ENCODE measurements at regions not wholly inside any gene's neighbourhood (a gene's known extent, or its start where the extent isn't known, plus 50 kb on each side); places are given as distances from the start of the nearest gene placed in this dataset.

- DNase-seq: no peak
- H3K36me3 ChIP-seq: no peaks in the 10 kb centered on the region
- no peak overlapping the region for H3K4me3 ChIP-seq (ENCODE audit: low read depth, low read length)
- H3K4me1 ChIP-seq: no peaks in the 10 kb centered on the region
- no peaks in the 10 kb centered on the region for H3K9me3 ChIP-seq
- TF ChIP-seq CTCF (IDR thresholded peaks at IDR 0.05; ENCODE audit: low read depth, low read length): no peak
- H3K27me3 ChIP-seq: no peaks in the 10 kb centered on the region
These were observed 255.1 kb upstream of the JAG1 start for GRCh38 chr20:10928841-10929421.

DNA sequence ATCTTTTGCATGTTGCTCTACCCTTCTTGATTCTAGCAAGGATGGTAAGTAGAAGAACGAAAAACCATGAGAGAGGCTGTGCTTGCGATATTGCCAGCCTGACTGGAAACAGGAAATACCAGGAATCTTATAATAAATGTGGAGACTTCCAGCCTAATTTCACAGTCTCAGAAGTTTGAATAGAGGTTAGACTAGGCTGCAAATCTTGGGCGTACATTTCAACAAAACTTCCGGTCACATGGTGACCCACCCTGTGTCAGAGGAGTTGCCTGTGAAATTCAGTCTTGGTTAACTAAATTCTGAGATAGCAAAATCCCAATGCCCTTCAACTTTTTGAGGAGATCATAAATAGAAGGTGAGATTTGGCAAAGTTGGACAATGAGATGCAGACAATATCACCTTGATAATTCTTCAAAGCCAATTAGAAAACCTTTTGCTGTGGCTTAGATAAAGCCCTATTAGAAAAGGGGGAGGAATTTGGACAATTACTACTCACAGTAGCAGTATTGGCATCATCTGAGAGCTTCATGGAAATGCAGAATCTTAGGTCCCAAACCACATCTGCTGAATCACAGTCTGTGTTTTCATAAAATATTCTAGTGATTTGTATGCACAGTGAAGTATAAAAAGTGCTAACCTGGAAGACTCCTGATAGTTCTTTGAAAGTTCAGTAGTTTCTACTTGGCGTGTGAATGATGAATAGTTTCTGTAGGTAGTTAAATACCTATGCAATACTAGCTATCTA lies 262.0 kb upstream of the JAG1 start:
- Histone ChIP-seq H3K9me3 (no peaks in the 10 kb centered on the region), H3K36me3 (no peaks in the 10 kb centered on the region), H3K4me3 (ENCODE audit: low read depth, low read length) (no peak overlapping the region), H3K4me1 (no peaks in the 10 kb centered on the region), H3K27me3 (no peaks in the 10 kb centered on the region)
- no peak for TF ChIP-seq CTCF (IDR thresholded peaks at IDR 0.05; ENCODE audit: low read depth, low read length)
- DNase-seq: no peak

DNA sequence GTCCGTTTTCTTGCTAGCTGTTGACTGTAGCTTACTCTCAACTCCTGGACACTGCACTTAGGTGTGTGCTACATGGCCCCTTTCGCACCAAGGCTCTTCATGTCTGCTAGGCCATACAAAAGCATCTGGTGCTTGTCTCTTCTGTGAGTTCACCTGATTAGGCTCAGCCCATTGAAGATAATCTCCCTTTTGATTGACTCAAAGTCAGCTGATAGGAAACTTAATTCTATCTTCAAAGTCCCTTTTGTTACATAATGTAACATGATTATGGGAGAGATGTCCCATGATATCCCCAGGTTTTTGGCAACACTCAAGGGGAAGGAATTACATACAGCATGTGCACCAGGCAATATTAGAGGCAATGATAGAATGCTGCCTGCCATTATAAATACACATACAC lies 263.0 kb upstream of the JAG1 start:
- no peak for DNase-seq
- Histone ChIP-seq H3K27me3 (no peaks in the 10 kb centered on the region), H3K9me3 (no peaks in the 10 kb centered on the region), H3K36me3 (no peaks in the 10 kb centered on the region), H3K4me3 (ENCODE audit: low read depth, low read length) (no peak overlapping the region), H3K4me1 (no peaks in the 10 kb centered on the region)
- no peak for TF ChIP-seq CTCF (IDR thresholded peaks at IDR 0.05; ENCODE audit: low read depth, low read length)

DNA sequence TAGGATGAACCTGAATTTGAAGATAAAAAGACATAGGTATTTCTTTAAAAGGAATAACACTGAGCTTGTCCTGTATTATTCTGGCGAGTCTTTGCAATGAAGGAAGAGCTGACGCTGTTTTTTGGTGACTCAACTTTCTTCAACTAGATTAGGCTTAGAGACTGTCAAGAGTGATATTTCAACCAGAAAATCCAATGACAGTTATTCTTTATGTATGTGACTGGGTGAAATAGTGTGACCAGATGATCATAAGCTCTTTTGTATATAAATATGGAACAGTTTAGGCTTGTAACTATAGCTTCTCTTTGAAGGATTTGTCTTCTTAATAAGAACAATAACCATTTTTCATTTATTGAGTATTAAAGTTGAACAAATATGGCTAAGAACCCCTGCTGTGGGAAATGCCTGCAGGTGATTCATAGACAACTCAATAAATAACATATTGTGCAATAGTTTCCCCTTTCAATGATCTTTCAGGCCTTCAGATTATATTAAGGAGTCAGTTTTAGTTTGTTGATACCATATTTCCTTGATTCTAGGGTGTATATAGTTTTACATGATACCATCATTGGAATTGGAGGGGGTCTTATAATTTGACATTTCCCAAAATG lies 265.6 kb upstream of the JAG1 start:
- H3K4me3 ChIP-seq (ENCODE audit: low read depth, low read length): no peak overlapping the region
- no peaks in the 10 kb centered on the region for H3K36me3 ChIP-seq
- no peaks in the 10 kb centered on the region for H3K4me1 ChIP-seq
- DNase-seq: no peak
- TF ChIP-seq CTCF (IDR thresholded peaks at IDR 0.05; ENCODE audit: low read depth, low read length): no peak
- no peaks in the 10 kb centered on the region for H3K9me3 ChIP-seq
- no peaks in the 10 kb centered on the region for H3K27me3 ChIP-seq

DNA sequence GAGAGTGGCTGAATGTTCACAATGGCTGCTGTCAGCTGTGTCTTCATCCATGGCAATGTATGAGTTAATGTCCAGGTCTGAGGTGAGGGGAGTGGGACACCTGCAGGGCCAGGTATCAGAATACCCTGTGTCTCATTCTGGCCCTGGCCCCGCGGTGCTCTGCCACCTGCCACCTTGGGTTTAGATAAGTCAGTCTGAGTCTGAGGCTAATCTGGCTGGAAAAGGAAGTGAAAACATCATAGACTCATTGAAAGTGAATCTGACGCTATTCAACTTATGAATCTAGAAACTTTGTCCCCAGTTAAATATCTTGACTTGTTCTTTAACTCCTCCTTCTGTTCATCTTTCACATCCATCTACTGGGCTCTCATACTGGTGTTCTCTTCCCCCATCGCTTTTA lies 267.1 kb upstream of the JAG1 start:
- Histone ChIP-seq H3K4me1 (no peaks in the 10 kb centered on the region), H3K4me3 (ENCODE audit: low read depth, low read length) (no peak overlapping the region), H3K27me3 (no peaks in the 10 kb centered on the region), H3K36me3 (no peaks in the 10 kb centered on the region), H3K9me3 (no peaks in the 10 kb centered on the region)
- DNase-seq: no peak
- no peak for TF ChIP-seq CTCF (IDR thresholded peaks at IDR 0.05; ENCODE audit: low read depth, low read length)

DNA sequence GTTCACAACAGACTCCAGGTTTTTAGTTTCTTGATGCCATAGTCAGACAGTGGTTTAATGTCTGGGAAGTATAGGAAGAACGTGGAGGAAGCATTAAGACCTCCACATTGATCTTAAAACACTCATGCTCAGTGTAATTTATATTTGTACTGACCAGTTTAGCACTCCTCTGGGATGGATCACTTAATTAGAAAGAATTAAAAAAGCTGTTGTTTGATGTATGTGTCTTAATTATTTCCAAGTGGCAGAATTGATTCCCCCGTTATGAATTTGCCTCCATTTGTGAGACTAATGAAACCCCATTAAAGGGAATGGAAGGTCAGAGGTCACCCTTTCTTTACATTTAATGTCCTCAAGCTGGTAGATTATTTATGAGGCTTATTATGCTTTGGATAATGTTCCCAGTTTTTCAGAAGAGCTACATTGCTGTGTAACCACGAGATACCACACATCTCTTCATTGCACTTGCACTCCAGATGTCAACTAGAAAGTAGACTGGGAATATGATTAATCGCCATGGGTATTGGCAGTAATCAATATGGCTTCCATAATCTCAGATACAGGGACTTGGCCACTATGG lies 270.0 kb upstream of the JAG1 start:
- H3K4me3 ChIP-seq (ENCODE audit: low read depth, low read length): no peak overlapping the region
- no peaks in the 10 kb centered on the region for H3K9me3 ChIP-seq
- H3K27me3 ChIP-seq: no peaks in the 10 kb centered on the region
- H3K36me3 ChIP-seq: no peaks in the 10 kb centered on the region
- DNase-seq: no peak
- no peaks in the 10 kb centered on the region for H3K4me1 ChIP-seq
- no peak for TF ChIP-seq CTCF (IDR thresholded peaks at IDR 0.05; ENCODE audit: low read depth, low read length)
